ENCODE measurements at regions not wholly inside any gene's neighbourhood (a gene's known extent, or its start where the extent isn't known, plus 50 kb on each side); places are given as distances from the start of the nearest gene placed in this dataset.

DNA sequence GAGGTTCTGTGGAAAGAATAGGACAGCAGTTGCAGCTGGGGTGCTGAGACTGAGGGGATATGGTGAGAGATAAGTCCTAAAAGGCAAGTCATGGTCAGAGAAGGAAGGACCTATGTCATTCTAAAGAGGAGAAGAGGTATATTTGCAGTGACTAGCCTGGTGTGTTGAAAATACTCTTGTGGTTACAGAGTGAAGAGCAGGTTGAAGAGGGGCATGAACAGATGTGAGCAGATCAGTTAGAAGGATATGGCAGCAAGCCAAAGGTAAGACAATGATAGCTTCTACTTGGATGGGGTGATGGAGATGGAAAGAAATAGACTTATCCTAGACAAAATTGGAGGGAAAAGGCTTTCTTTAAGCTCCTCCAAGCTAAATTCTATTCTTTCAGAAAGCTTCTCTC, 469.8 kb upstream of the CPEB2 start:
- Histone ChIP-seq H3K27me3 (replicated peaks; ENCODE audit: insufficient read depth) (no peaks in the 10 kb centered on the region), H3K27ac (no peak overlapping the region), H3K9me3 (no peaks in the 10 kb centered on the region), H3K4me1 (replicated peaks) (no peaks in the 10 kb centered on the region), H3K4me3 (no peak overlapping the region), H3K36me3 (no peaks in the 10 kb centered on the region)
- TF ChIP-seq, protein P1, sequence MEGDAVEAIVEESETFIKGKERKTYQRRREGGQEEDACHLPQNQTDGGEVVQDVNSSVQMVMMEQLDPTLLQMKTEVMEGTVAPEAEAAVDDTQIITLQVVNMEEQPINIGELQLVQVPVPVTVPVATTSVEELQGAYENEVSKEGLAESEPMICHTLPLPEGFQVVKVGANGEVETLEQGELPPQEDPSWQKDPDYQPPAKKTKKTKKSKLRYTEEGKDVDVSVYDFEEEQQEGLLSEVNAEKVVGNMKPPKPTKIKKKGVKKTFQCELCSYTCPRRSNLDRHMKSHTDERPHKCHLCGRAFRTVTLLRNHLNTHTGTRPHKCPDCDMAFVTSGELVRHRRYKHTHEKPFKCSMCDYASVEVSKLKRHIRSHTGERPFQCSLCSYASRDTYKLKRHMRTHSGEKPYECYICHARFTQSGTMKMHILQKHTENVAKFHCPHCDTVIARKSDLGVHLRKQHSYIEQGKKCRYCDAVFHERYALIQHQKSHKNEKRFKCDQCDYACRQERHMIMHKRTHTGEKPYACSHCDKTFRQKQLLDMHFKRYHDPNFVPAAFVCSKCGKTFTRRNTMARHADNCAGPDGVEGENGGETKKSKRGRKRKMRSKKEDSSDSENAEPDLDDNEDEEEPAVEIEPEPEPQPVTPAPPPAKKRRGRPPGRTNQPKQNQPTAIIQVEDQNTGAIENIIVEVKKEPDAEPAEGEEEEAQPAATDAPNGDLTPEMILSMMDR (IDR thresholded peaks at IDR 0.05), result no peak
- intact Hi-C loops (cut with DNase I), result no loop called here
- DNase-seq (ENCODE audit: low spot score), result no peak

DNA sequence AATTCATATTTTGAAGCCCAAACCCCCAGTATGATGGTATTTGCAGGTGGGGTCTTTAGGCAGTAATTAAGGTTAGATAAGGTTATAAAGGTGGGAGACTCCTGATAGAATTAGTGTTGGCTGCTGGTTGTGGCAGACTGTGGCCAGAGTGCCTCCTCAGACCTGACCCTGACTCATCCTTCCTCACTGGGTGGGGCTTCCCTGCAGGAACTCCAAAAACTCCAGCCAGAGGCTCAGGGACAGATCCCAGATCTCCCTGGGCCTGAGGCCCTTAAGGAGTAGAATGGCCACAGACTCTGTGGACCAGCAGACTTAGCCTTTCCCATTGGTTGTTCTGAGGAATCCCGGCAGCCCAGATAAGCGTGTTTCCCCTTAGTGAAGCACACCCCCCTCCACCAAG, 463.0 kb upstream of the CPEB2 start:
- Histone ChIP-seq H3K9me3 (no peaks in the 10 kb centered on the region), H3K4me1 (replicated peaks) (no peaks in the 10 kb centered on the region), H3K36me3 (no peaks in the 10 kb centered on the region), H3K27ac (no peak overlapping the region), H3K4me3 (no peak overlapping the region), H3K27me3 (replicated peaks; ENCODE audit: insufficient read depth) (no peaks in the 10 kb centered on the region)
- 100% methylated on average over 2 of the region's 2 CpGs for WGBS
- intact Hi-C loops (cut with DNase I), result no loop called here
- DNase-seq (ENCODE audit: low spot score), result no peak
- TF ChIP-seq POLR2A (IDR thresholded peaks at IDR 0.05), result no peak
- TF ChIP-seq POLR2AphosphoS5 (IDR thresholded peaks at IDR 0.05), result no peak
- TF ChIP-seq, protein P1 (IDR thresholded peaks at IDR 0.05), result no peak

DNA sequence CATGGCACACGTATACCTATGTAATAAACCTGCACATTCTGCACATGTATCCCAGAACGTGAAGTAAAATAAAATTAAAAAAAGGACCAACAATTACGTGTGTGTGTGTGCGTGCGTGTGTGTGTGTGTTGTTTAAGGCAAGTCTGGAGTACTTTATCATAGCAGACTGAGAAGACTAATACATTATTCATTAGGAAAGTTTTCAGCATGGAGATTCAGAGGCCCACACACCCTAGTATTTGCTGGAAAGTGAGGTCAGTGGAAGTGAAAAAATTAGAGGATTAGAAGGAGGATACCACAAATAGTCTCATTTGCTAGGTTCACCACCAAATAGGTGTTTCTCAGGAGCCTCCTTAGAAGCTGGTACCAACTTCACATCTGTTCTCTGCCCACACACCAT, 457.1 kb upstream of the CPEB2 start:
- 94% methylated on average over 5 of the region's 5 CpGs for WGBS
- intact Hi-C loops (cut with DNase I), result no loop called here
- DNase-seq (ENCODE audit: low spot score), result no peak
- Histone ChIP-seq H3K27me3 (replicated peaks; ENCODE audit: insufficient read depth) (no peaks in the 10 kb centered on the region), H3K9me3 (no peaks in the 10 kb centered on the region), H3K4me3 (no peak overlapping the region), H3K36me3 (no peaks in the 10 kb centered on the region), H3K4me1 (replicated peaks) (no peaks in the 10 kb centered on the region), H3K27ac (no peak overlapping the region)
- TF ChIP-seq, protein P1 (IDR thresholded peaks at IDR 0.05), result no peak
- no peak for TF ChIP-seq POLR2AphosphoS5 (IDR thresholded peaks at IDR 0.05)
- no peak for TF ChIP-seq POLR2A (IDR thresholded peaks at IDR 0.05)

DNA sequence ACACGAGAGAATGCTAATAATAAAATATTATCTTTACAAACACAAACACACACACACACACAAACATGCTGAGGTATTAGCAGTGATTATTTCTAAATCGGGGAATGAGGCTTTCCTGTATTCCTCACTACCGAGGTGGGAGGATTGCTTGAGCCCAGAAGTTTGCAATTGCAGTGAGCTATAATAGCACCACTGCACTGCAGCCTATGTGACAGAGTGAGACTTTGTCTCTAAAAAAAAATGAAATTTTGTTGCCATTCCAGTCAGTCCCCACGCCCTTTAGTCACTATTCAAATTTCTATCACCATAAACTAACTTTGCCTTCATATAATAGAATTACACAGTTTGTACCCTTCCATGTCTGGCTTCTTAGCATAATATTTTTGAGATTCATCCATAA, 456.5 kb upstream of the CPEB2 start:
- WGBS, result 78% methylated on average over 4 of the region's 4 CpGs
- no peak overlapping the region for H3K27ac ChIP-seq
- no peaks in the 10 kb centered on the region for H3K4me1 ChIP-seq (replicated peaks)
- TF ChIP-seq, protein P1 (IDR thresholded peaks at IDR 0.05), result no peak
- TF ChIP-seq POLR2A (IDR thresholded peaks at IDR 0.05), result no peak
- no peak for TF ChIP-seq POLR2AphosphoS5 (IDR thresholded peaks at IDR 0.05)
- no peaks in the 10 kb centered on the region for H3K36me3 ChIP-seq
- H3K27me3 ChIP-seq (replicated peaks; ENCODE audit: insufficient read depth), result no peaks in the 10 kb centered on the region
- DNase-seq (ENCODE audit: low spot score), result no peak
- no peak overlapping the region for H3K4me3 ChIP-seq
- intact Hi-C loops (cut with DNase I), result no loop called here
- H3K9me3 ChIP-seq, result no peaks in the 10 kb centered on the region

DNA sequence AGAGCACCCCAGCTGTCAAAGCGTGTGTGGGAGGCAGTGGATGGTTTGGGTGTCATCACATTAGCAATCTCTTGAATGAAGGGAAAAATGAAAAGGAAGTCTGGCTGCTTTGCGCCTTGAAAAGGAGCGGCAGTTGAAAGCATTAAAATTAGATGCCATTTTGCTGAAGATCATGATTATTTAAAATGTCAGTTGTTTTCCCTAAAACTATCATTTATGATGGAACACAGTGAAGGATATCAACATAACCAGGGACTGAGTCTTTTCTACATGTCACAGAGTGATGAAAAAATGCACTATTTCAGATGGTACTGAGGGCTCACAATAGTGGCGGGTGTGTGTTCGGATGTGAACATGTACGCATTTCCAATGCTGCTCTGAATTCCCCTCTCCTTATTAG, 450.2 kb upstream of the CPEB2 start:
- 91% methylated on average over 6 of the region's 6 CpGs for WGBS

More for the DNA sequence above, 450.2 kb upstream of the CPEB2 start:
- no peak for DNase-seq (ENCODE audit: low spot score)
- TF ChIP-seq, protein P1 (IDR thresholded peaks at IDR 0.05), result no peak
- no peak for TF ChIP-seq POLR2A (IDR thresholded peaks at IDR 0.05)
- TF ChIP-seq POLR2AphosphoS5 (IDR thresholded peaks at IDR 0.05), result no peak
- no peak overlapping the region for H3K27ac ChIP-seq
- no peaks in the 10 kb centered on the region for H3K36me3 ChIP-seq
- H3K9me3 ChIP-seq, result no peaks in the 10 kb centered on the region
- no peaks in the 10 kb centered on the region for H3K27me3 ChIP-seq (replicated peaks; ENCODE audit: insufficient read depth)
- no peak overlapping the region for H3K4me3 ChIP-seq
- intact Hi-C loops (cut with DNase I), result no loop called here
- no peaks in the 10 kb centered on the region for H3K4me1 ChIP-seq (replicated peaks)
